HG03439 (cell line): ENCODE measurements at regions not wholly inside any gene's neighbourhood (a gene's known extent, or its start where the extent isn't known, plus 50 kb on each side); places are given as distances from the start of the nearest gene placed in this dataset.
"Not testable (repeated sequence)": the region's sequence is repeated elsewhere in the genome, so short reads cannot be mapped to it uniquely, and the experiment has no call there.

ENCODE experiments used
- ATAC-seq: cut with Tn5 transposase; IDR thresholded peaks from one replicate; pipeline ENCODE4 v1.9.1; 2021; ENCODE audit warnings: mild to moderate bottlenecking, moderate library complexity; ENCODE audit not compliant: unreplicated experiment

DNA sequence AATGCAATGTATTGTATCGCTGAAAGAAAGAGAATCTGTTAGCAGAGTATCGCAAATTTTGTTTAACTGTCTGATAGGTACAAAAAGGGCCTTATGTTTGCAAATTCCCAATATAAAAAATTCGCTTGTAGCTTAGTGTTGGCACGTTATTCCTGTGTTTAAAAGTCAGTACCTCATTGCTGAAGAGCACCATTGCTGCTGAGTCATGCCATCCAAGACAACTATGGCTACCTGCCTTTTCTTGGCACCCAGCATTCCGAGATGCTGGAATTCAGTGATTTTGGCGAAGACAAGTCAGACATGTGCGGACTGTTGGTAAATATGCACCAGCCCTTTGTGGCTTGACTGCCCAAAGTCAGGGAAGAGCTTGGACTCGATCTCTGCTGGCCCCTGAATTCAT lies 149.5 kb upstream of the EEA1 start:
- ATAC-seq, result no peak

DNA sequence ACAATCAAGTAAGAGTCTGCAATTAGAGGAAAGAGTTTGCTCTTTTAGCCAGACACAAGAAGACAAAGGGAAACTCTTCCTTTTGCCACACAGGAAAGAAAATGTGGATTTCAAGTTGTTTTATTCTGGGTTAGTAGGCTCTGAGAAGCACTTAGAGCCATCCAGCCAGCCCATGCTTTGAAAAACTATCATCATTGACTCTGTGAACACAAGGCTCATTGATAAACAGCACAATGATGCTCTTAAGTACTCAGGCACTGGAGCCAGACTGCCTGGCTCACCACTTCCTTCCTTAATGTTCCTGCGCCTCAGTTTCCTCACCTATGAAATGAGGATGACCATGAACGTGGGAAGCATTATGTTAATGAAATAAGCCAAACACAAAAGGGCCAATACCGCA lies 150.2 kb upstream of the EEA1 start:
- no peak for ATAC-seq

DNA sequence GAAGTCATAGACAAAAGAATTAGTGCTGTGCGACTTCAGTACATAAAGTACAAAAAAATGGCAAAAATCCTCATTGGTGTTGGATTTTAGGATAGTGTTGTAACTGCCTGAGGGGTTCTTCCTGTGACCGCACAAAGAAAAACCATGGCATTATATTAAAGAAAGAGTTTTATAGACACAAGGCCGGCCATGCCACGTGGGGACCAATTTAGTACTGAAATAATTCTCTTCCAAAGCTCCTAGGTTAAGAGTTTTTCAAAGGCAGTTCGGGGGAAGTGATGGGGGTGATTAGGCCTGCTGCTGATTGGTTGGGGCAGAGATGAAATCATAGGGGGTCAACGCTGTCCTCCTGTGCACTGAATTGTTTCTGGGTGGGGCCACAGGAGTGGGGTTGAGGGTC lies 150.9 kb upstream of the EEA1 start:
- no peak for ATAC-seq

DNA sequence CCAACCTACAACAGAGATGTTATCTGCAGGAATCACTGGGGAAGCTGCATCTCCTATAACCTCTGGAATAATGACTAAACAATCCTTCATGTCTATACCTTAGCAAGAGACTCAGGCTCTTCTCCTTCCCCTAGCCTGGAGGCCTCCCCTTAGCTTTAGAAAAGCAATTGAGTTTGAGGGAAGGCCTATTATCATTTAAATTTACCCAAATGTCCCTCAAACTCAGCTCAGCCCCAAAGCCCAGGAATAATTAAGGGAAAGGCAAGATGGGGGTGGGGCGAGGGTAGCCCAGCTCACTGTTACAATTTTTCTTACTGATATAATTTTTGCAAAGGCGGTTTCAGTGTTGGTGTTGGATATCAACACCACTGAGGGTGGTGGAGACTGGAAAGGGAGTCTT lies 151.4 kb upstream of the EEA1 start:
- ATAC-seq, result no peak

DNA sequence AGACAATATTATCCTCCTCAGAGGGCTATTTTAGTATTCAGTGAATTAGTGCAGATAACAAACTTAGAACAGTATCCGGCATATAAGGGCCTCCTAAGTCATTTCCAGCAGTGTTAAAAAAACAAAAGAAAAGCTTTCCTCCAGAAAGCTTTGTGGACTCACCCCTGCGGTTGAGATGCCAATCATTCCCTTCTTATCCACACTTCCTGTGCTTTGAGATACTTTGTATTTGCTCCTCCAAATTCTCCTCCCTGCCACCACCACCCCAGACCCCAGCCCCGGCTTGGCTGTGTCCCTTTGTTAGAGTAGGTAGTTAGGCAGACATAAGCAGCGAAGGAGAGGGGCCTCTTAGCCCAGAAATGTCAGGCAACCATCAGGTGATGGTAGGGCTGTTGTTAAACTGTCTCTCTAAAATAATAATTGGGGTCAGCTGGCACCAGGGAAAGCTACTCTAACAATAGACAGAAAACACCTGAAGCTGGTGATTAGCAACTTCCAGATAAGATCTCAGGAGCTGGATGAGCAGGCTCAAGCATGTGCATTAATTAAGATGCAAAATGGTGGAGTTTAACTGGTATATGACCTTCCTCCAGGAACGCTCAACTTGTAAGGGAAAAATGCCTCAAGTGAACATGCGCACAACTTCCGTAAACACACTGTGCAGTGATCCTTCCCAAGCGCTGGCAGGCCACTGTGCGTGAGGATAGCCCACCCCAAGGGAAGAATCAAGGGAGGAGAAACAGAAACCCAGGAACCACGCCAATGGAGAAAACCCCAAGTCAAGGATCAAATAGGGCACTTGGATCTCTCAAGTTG lies 152.1 kb upstream of the EEA1 start:
- no peak for ATAC-seq

DNA sequence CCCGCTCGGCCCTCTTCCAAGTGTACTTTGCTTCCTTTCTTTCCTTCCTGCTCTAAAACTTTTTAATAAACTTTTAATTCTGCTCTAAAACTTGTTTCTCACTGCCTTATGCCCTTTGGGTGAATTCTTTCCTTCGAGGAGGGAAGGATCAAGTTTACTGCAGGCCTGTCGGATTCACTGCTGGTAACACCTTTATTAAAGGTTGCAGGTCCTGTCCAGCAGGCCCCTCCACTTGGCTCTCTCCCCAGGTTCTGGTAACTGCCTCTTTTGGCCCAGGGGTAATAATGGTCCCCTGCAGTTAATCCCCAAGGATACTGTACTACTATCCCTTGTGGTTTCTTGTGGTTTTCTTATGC lies 152.7 kb upstream of the EEA1 start:
- no peak for ATAC-seq

DNA sequence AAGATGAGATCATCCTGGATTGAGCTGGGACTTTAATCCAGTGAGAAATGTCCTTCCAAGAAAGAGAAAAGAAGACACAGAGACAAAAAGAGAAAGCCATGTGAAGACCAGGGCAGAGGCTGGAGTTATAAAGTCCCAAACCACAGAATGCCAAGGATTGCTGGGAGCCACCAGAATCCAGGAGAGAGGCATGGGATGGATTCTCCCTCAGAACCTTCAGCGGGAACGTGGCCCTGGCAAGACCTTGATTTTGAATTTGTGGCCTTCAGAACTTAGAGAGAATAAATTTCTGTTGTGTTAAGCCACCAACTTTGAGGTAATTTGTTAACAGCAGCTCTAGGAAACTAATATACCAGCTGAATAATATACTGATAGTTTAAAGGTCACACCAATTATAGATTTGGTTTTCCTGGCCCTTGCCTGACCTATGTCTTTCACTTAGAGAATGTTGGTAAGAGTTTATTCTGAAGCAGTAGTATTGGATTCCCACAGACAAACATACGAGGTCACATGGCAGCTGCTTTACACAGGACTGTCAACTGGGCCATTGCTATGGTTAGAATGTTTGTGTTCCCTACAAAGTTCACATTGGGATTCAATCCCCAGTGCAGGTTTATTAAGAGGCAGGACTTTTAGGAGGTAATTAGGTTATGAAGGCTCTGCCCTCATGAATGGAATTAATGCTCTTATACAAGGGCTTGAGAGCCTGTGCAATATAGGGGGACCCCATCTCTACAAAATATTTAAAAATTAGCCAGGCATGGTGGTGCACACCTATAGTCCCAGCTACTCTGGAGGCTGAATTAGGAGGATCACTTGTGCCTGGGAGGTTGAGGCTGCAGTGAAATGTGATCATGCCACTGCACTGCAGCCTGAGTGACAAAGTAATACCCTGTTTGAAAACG lies 156.5 kb upstream of the EEA1 start:
- no peak for ATAC-seq

DNA sequence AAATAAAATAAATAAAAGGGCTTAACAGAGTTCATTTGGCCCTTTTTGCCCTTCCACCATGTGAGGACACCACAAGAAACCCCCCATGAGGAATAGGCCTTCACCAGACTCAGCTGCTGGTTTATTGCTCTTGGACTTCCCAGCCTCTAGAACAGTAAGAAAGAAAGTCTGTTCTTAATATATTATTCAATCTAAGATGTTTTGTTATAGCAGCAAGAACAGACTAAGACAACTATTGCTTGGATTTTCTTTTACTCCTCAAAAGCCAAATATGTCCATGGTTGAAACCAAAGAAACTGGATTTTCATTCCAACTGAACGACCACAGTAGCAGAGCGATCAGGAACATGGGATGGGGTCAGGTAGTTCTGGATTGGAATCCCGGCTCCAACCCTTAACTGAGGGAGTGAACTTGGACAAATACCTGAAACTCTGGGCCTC lies 157.2 kb upstream of the EEA1 start:
- no peak for ATAC-seq

DNA sequence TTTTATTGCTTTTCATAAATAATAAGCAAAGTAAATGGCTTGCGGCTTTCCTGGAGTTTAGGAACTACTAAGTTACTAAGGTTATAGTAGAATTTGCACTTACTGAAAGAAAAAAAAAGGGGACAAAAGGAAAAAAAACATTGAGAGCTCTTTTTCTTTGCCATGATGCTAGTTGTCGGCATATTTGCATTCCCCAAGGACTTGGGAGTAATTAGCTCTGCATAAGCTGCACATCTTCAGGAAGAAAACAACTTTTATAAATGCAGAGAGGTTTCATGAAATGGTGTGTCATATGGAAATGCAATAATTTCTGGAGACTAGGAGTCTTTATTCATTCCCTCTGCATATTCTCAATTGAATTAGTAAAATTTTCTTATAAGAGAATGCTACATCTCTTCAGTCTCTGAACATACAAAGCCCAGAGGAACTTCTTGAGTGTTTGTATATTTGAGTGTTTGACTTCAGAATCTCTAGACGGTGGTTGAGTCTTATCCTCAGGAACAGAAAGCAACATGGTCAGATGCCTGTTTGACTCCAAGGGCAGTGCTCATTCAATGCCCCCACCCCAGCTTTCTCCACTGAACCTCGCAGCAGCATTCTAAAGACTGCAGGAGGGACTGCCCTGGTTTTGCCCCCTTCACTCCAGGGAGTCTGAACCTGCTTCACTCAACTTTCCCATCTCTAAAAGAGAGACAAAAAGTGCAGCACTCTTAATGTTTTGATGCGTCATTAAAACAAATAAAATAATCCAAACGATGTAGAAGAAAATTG lies 158.9 kb upstream of the EEA1 start:
- ATAC-seq, result no peak

DNA sequence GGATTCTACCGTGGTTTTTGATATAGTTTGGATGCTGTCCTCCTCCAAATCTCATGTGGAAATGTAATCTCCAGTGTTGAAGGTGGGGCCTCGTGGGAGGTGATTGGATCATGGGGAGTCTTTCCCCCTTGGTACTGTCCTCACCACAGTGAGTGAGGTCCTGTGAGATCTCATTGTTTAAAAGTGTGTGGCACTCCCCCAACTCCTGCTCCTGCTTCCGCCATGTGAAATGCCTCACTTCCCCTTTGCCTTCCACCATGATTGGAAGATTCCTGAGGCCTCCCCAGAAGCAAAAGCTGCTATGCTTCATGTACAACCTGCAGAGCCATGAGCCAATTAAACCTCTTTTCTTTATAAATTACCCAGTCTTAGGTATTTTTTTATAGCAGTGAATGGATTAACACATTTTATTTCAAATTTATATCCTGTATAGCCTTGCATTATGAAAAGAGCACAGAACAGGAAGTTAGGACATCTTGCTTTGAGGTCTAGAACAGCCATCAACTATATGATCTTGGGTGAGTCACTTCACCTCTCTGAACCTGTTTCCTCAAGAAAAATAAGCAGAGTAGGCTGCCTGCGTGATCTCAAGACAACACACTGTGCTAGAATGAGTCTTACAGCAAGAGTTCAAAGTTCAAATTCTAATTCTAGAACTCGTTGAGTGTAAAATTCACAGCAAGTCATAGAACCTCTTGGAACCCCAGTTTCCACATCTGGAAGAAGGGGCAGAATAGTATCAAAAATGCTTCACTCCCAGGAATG lies 160.9 kb upstream of the EEA1 start:
- no peak for ATAC-seq

DNA sequence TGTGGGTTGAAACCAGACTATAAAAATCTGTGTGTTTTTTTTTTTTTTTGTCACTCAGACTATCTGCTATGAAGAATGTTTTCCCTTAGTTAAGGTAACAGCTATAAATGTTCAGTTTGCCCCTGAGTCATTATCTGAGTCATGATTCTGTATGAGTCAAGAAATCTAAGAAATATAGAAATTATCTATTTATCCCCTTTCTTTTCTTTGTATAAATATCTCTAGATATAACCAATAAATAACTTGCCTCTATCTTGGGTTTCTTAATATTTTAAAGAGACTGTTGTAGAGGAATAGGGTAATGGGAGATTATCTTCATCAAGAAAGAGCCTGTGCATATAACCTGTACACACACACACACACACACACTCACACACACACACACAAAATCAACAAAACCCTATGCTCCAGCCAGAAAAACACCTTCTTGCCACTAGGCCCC lies 161.7 kb upstream of the EEA1 start:
- ATAC-seq, result no peak

DNA sequence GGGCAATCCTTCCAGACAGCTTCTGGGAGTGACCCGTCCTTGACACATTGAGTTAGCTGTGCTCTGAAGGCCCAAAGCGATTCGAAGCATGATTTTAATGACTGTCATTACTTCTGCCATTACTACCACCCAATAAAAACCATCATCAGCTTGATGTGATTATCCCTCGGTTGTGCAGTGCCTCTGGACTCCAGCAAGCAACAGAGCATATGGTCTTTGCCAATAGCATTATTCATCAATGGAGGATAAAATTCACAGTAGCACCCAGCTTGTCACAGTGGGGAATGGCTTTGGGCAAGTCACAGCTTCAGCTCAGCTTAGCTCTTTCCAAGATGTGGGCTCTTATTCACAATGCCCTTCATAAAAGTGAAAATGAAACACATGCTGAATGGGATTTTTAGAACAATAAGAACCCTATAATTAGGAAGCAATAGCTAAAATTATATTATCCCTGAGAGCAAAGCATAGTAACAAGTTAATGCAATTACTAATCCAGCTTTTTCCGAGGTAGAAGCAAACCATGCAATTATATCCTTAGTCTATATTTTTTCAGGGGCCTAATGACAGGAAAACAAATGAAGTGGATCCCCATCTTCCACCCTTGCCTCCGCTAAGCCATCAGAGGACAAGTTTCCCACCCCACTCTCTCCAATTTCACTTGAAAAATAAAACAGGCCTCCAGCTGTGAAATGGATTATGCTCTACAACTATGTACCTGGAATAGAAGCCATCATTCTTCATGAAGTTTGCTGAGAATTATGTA lies 163.0 kb upstream of the EEA1 start:
- no peak for ATAC-seq

DNA sequence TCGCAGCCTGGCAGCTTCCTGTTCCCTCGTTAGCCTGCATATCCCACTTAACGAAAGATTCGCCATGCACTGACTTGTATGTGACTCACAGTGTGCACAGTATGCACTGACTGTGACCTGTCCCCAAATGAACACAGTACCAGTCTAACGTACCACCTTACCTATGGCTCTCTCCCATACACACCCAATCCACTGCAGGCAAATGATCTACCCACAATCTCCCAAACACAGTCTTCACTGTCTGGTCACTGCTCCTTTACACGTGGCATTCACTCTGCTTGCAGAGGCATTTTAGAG lies 163.5 kb upstream of the EEA1 start:
- ATAC-seq, result no peak

DNA sequence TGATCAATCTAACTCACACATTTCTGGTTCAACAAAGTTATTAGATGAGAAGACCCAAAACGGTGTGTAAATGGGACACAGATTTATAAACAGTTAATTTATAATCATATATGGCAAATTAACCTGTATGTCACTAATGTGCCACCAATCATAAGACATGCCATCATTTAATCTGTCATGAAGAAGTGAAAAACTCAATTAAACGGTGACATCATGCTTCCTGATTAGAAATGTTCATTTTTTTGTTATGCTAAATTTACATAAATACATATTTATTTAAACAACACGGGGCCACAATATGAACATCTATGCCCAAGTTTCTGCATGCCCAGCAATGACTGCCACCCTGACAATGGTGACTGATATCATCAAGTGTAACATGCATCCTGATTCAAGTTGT lies 164.1 kb upstream of the EEA1 start:
- ATAC-seq, result no peak

DNA sequence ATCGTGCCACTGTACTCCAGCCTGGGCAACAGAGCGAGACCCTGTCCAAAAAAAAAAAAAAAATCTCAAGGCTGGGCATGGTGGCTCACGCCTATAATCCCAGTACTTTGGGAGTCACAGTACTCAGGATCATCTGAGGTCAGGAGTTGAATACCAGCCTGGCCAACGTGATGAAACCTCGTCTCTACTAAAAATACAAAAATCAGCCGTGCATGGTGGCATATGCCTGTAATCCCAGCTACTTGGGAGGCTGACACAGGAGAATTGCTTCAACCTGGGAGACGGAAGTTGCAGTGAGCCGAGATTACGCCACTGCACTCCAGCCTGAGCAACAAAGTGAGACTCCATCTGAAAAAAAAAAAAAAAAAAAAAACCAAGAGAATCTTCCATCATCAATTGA lies 165.1 kb upstream of the EEA1 start:
- not testable (repeated sequence) for ATAC-seq

DNA sequence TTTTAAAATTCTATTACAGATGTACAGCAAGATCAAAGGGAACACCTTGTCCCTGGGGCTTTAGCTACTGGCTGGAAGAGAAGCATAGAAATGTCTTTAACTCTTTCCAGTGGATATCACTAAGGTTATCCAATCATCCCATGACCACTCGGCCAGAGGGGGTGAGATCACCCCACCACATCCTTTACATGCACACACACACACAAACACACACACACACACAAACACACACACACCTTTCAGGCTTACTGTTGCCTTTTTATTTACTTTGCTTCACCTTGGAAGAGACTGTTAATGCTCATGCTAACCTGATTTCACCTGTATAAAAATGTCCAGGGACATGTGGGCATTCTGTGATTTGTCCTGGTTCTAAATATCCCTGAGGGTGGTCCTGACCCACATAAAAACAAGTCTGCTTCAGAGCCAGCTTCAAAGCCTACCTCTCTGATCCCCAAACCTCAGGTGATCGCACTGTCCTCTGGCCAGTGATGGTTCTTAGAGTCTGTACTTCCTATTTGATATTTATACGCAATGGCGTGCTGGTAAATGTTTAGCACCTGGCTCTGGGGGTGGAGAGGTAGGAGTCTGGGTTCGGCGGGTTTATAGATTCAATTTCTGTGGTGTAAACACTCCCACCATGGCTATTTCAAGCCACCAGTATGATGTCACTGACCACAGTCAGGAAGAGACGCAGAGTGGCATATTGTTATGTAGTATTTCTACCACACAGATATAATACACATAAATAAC lies 166.1 kb upstream of the EEA1 start:
- ATAC-seq, result peak; percentile 86

DNA sequence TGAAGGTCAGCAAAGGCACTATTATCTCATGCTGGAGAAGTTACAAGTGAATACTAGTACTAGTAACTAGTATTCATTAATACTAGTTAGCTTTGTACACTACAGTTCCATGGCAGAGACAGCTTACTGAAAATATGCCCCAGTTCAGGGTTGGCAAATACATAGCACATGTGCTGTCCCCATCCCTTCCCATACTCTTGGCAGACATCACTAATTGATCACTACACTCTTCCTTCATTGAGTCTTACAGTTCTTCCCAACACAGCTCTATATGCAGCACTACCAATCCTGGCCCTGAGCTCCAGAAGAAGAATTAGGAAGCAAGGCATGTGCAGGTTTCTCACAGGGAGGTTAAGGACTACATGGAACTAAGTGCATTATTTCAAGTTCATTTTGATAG lies 168.3 kb upstream of the EEA1 start:
- no peak for ATAC-seq

DNA sequence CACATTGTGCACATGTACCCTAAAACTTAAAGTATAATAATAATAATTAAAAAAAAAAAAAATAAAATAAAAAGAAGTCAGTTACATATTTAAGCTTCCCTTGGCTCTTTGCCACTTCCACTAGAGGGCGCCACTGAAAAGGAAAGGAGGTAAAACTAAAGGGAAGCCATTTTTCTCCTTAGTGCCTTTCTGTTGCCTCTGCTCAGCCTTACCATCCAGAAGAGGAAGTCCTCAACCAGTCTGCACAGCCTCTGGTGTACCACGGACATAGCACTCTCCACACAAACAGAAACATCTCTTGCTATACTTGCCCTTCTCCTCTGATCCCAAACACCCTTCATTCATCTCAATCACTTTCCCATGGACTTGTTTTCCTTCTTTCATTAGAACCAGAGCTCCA lies 169.0 kb upstream of the EEA1 start:
- no peak for ATAC-seq

DNA sequence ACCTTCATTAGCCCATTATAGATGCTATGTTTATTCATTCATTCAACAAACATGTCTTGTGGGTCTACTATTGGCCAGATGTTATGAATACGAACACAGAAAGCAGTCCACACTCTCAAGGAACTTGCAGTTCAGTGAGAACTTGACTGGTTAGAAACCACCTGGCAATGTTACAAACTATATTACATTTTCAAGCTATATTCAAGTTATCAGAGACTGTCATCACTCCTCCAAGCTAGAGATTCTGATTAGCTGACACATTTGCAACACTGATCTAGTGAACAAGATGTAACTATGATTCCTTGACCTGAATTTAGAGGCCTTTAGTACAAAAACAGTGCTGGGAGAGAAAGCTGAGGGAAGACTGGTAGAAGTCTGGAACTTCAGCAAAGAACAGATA lies 170.7 kb upstream of the EEA1 start:
- ATAC-seq, result no peak
